Erythroblast (primary cell): ENCODE measurements at regions not wholly inside any gene's neighbourhood (a gene's known extent, or its start where the extent isn't known, plus 50 kb on each side); places are given as distances from the start of the nearest gene placed in this dataset.

Experiments
- GATA1 ChIP-seq: IDR thresholded peaks from 2 replicates; pipeline ENCODE4 v1.6.1; 2011; ENCODE audit warnings: low read depth, mild to moderate bottlenecking, control low read depth, low read length, moderate library complexity
- POLR2A ChIP-seq: IDR thresholded peaks from 2 replicates; pipeline ENCODE4 v1.6.1; 2011; ENCODE audit warnings: mild to moderate bottlenecking, low read length

DNA sequence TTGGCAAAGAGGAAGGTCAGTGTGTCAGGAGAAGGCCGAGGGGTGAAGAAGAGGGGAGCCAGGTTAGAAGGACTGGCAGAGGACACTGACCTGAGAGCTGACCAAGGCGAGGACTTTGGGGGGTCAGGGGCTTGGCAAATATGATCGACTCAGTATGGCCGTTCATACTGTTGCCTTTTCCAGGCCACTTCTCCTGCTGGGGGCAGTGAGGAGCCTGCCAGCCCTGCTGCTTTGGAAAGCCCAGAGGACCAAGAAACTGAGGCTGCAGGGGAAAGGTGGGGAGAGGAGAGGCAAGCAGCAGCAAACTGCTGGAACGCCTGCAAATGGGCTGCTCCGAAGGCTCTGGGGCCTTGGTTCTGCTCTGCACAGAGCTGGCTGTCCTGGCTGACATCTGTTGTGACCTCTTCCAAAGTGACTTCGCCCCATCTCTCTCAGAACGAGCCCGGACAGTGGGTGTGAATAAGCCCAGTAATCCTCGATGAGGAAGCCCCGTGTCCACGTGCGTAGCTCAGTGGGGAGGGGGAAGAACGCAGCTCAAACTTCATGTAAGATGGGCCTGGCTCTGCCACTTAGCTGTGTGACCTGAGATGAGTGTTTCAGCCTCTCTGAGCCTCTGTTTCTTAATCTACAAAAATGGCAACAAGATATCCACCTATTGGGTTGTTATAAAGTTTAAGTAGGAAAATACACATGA, 111.3 kb downstream of the SALL1 start:
- TF ChIP-seq POLR2A (no peak), GATA1 (no peak)
